Liver (tissue), 8 donors: ENCODE measurements at regions not wholly inside any gene's neighbourhood (a gene's known extent, or its start where the extent isn't known, plus 50 kb on each side); places are given as distances from the start of the nearest gene placed in this dataset. TPM values are rescaled to one million over a fixed set of nuclear protein-coding genes. Genes with fewer than 3 reads are reported as not detected.

Experiments
- DNase-seq: peaks from one replicate; pipeline ENCODE4 v3.0.0-alpha.2; 2017; ENCODE audit warnings: low spot score
- H3K27ac ChIP-seq, 2 donors: one replicate each; pipeline ENCODE4 v1.7.0; 2013; ENCODE audit warnings: inconsistent platforms in 2 of 2, low read length in 2 of 2, control low read depth in 1 of 2, low read depth in 1 of 2, mild to moderate bottlenecking in 1 of 2
- H3K27me3 ChIP-seq, 4 donors: one replicate each; pipeline versions ENCODE4 v1.6.1 to v1.7.0; 2013; ENCODE audit warnings: low read length in 3 of 4, inconsistent platforms in 1 of 4, mild to moderate bottlenecking in 1 of 4, moderate library complexity in 1 of 4; ENCODE audit not compliant: control insufficient read depth in 4 of 4, insufficient read depth in 4 of 4
- H3K36me3 ChIP-seq, 4 donors: one replicate each; pipeline versions ENCODE4 v1.6.1 to v1.7.0; 2013; ENCODE audit warnings: low read length in 3 of 4, mild to moderate bottlenecking in 3 of 4, low read depth in 1 of 4, moderate library complexity in 1 of 4; ENCODE audit not compliant: control insufficient read depth in 4 of 4, insufficient read depth in 3 of 4
- H3K4me1 ChIP-seq, 4 donors: one replicate each; pipeline versions ENCODE4 v1.6.1 to v1.7.0; 2013; ENCODE audit warnings: low read length in 3 of 4, mild to moderate bottlenecking in 3 of 4, moderate library complexity in 1 of 4; ENCODE audit not compliant: control insufficient read depth in 4 of 4, insufficient read depth in 4 of 4
- H3K4me3 ChIP-seq, 3 donors: one replicate each; pipeline versions ENCODE4 v1.6.1 to v1.7.0; 2013; ENCODE audit warnings: low read length in 3 of 3, control low read depth in 1 of 3, low read depth in 1 of 3, mild to moderate bottlenecking in 1 of 3
- H3K9ac ChIP-seq, 2 donors: one replicate each; pipeline ENCODE4 v1.7.0; 2013; ENCODE audit warnings: low read length in 2 of 2, mild to moderate bottlenecking in 2 of 2, moderate library complexity in 2 of 2, control low read depth in 1 of 2, low read depth in 1 of 2
- H3K9me3 ChIP-seq, 4 donors: one replicate each; pipeline versions ENCODE4 v1.6.1 to v1.7.0; 2013; ENCODE audit warnings: low read length in 3 of 4; ENCODE audit not compliant: control insufficient read depth in 4 of 4
- FOXA1 ChIP-seq: IDR thresholded peaks from 2 replicates; pipeline ENCODE4 v1.6.1; 2016; ENCODE audit warnings: antibody characterized with exemption
- FOXA2 ChIP-seq: IDR thresholded peaks from 2 replicates; pipeline ENCODE4 v1.6.1; 2016; ENCODE audit warnings: antibody characterized with exemption
- HNF4G ChIP-seq: IDR thresholded peaks from 2 replicates; pipeline ENCODE4 v1.6.1; 2016; ENCODE audit warnings: antibody characterized with exemption
- NR2F2 ChIP-seq: IDR thresholded peaks from 2 replicates; pipeline ENCODE4 v1.6.1; 2016; ENCODE audit warnings: antibody characterized with exemption
- RAD21 ChIP-seq, 2 donors: IDR thresholded peaks; 2 replicates each; pipeline ENCODE4 v1.6.1; 2016; ENCODE audit warnings: antibody characterized with exemption in 2 of 2, mild to moderate bottlenecking in 2 of 2
- RXRA ChIP-seq, 2 donors: IDR thresholded peaks; 2 replicates each; pipeline ENCODE4 v1.6.1; 2017 to 2018; ENCODE audit warnings: antibody characterized with exemption in 2 of 2, mild to moderate bottlenecking in 1 of 2
- SP1 ChIP-seq: IDR thresholded peaks from 2 replicates; pipeline ENCODE4 v1.6.1; 2018; ENCODE audit warnings: antibody characterized with exemption, mild to moderate bottlenecking
- WGBS: extraction: QIAGEN DNeasy Blood & Tissue Kit; methylation state at CpG from one replicate; pipeline ENCODE4 v1.1.7; 2013; 5-methylcytosine and 5-hydroxymethylcytosine counted together
- small RNA-seq: library from RNA; depleted of rRNA; stranded (forward); fragments of <200 nt; gene quantifications from one replicate; pipeline ENCODE3, GENCODE V24; 2014
- TF ChIP-seq, protein P1 (sequence below): IDR thresholded peaks from 2 replicates; pipeline ENCODE4 v1.6.1; 2016; ENCODE audit warnings: antibody characterized with exemption, mild to moderate bottlenecking
- TF ChIP-seq, protein P2 (sequence below): IDR thresholded peaks from 2 replicates; pipeline ENCODE4 v1.6.1; 2016; ENCODE audit warnings: antibody characterized with exemption
- donor health status: healthy.
- donor health status: healthy.
- donor health status: healthy.
- donor health status: healthy.

DNA sequence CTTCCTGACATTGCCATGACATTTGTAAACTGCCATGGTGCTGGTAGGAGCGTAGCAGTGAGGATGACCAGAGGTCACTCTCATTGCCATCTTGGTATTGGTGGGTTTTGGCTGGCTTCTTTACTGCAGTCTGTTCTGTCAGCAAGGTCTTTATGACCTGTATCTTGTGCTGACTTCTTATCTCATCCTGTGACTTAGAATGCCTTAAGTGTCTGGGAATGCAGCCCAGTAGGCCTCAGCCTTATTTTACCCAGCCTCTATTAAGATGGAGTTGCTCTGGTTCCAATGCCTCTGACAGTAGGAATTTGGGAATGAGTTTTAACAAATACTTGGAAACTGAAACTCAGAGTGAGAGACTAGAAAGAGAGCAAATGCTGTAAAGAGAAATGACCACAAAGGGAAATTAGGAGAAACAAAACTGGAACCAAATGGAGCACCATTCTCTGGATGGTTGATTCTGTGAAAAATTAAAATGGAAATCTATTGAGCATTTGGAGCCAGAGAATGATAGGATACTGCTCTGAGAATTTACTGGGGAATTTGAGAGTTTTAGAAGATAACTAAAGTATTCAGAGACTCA, 50.1 kb upstream of the RHOU start:
- no peaks in the 10 kb centered on the region for H3K9me3 ChIP-seq
- H3K4me3 ChIP-seq: no peak overlapping the region
- H3K9ac ChIP-seq: no peak overlapping the region
- 83% methylated on average over 1 of the region's 1 CpG for WGBS
- no peaks in the 10 kb centered on the region for H3K27me3 ChIP-seq
- DNase-seq: no peak
- no peaks in the 10 kb centered on the region for H3K4me1 ChIP-seq
- H3K36me3 ChIP-seq: no peaks in the 10 kb centered on the region
- no peak for TF ChIP-seq FOXA1
- TF ChIP-seq, protein P1, sequence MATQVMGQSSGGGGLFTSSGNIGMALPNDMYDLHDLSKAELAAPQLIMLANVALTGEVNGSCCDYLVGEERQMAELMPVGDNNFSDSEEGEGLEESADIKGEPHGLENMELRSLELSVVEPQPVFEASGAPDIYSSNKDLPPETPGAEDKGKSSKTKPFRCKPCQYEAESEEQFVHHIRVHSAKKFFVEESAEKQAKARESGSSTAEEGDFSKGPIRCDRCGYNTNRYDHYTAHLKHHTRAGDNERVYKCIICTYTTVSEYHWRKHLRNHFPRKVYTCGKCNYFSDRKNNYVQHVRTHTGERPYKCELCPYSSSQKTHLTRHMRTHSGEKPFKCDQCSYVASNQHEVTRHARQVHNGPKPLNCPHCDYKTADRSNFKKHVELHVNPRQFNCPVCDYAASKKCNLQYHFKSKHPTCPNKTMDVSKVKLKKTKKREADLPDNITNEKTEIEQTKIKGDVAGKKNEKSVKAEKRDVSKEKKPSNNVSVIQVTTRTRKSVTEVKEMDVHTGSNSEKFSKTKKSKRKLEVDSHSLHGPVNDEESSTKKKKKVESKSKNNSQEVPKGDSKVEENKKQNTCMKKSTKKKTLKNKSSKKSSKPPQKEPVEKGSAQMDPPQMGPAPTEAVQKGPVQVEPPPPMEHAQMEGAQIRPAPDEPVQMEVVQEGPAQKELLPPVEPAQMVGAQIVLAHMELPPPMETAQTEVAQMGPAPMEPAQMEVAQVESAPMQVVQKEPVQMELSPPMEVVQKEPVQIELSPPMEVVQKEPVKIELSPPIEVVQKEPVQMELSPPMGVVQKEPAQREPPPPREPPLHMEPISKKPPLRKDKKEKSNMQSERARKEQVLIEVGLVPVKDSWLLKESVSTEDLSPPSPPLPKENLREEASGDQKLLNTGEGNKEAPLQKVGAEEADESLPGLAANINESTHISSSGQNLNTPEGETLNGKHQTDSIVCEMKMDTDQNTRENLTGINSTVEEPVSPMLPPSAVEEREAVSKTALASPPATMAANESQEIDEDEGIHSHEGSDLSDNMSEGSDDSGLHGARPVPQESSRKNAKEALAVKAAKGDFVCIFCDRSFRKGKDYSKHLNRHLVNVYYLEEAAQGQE: no peak
- no peak for TF ChIP-seq RXRA (IDR thresholded peaks at IDR 0.05)
- TF ChIP-seq NR2F2: no peak
- no peak for TF ChIP-seq RAD21 (IDR thresholded peaks at IDR 0.05)
- no peak for TF ChIP-seq HNF4G
- TF ChIP-seq SP1: no peak
- TF ChIP-seq, protein P2, sequence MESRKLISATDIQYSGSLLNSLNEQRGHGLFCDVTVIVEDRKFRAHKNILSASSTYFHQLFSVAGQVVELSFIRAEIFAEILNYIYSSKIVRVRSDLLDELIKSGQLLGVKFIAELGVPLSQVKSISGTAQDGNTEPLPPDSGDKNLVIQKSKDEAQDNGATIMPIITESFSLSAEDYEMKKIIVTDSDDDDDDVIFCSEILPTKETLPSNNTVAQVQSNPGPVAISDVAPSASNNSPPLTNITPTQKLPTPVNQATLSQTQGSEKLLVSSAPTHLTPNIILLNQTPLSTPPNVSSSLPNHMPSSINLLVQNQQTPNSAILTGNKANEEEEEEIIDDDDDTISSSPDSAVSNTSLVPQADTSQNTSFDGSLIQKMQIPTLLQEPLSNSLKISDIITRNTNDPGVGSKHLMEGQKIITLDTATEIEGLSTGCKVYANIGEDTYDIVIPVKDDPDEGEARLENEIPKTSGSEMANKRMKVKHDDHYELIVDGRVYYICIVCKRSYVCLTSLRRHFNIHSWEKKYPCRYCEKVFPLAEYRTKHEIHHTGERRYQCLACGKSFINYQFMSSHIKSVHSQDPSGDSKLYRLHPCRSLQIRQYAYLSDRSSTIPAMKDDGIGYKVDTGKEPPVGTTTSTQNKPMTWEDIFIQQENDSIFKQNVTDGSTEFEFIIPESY: no peak
- TF ChIP-seq FOXA2: no peak
- H3K27ac ChIP-seq: no peak overlapping the region

Small RNA genes lying in the stretch of these regions (small RNA-seq; reads per million reads assigned to genes)
- gene RF00432 (not detected), gene RNA5S10 (not detected), gene RNA5S11 (not detected), gene RNA5S12 (not detected), gene RNA5S13 (not detected), gene RNA5S14 (not detected), gene RNA5S15 (not detected), gene RNA5S16 (not detected), gene RNA5S17 (not detected), gene RNA5S2 (not detected), gene RNA5S3 (not detected), gene RNA5S4 (not detected), gene RNA5S5 (not detected), gene RNA5S6 (not detected), gene RNA5S7 (not detected), gene RNA5S8 (not detected), gene RNA5S9 (not detected), gene RNA5SP18 (not detected)
